H1 (cell line): ENCODE measurements at regions not wholly inside any gene's neighbourhood (a gene's known extent, or its start where the extent isn't known, plus 50 kb on each side); places are given as distances from the start of the nearest gene placed in this dataset.

Source experiments
- CTCF ChIA-PET: fragments of 300-600 bp; sonication (Branson Sonifier 250); formaldehyde crosslinking; loops from one replicate; lab custom pipeline; 2021; ENCODE audit not compliant: partially characterized antibody; lab: Charles Lee
- POLR2A ChIA-PET: fragments of 300-600 bp; sonication (Branson Sonifier 250); formaldehyde crosslinking; loops from one replicate; lab custom pipeline; 2021; ENCODE audit warnings: inconsistent platforms; ENCODE audit not compliant: partially characterized antibody; lab: Charles Lee
- DNase-seq, 2 experiments: peaks; one replicate each; pipeline versions ENCODE4 v3.0.0 to v3.0.0-alpha.2; 2010 to 2022; ENCODE audit warnings: low spot score in 2 of 2, low read depth in 1 of 2, mixed read lengths in 1 of 2
- FAIRE-seq: peaks from 2 replicates; lab custom pipeline; 2011; peaks lifted over from hg19 to GRCh38; lab: Jason Lieb, UNC
- H2AFZ ChIP-seq: 2 replicates; pipeline ENCODE4 v1.8.1; 2012; ENCODE audit warnings: low read length, inconsistent platforms
- H2AK5ac ChIP-seq: 2 replicates; pipeline ENCODE4 v1.6.1; 2013; ENCODE audit warnings: low read depth, low read length
- H2BK120ac ChIP-seq: replicated peaks from 2 replicates; pipeline ENCODE3; 2013; ENCODE audit warnings: low read depth, low read length, inconsistent platforms
- H2BK12ac ChIP-seq: 2 replicates; pipeline ENCODE4 v1.6.1; 2013; ENCODE audit warnings: low read depth, low read length
- H2BK15ac ChIP-seq: 2 replicates; pipeline ENCODE4 v1.6.1; 2013; ENCODE audit warnings: low read length
- H2BK20ac ChIP-seq: 2 replicates; pipeline ENCODE4 v1.6.1; 2013; ENCODE audit warnings: low read length
- H2BK5ac ChIP-seq: 2 replicates; pipeline ENCODE4 v1.6.1; 2013; ENCODE audit warnings: low read depth, low read length
- H3K14ac ChIP-seq: 2 replicates; pipeline ENCODE4 v1.6.1; 2013; ENCODE audit warnings: inconsistent platforms; ENCODE audit not compliant: insufficient read length
- H3K18ac ChIP-seq: 2 replicates; pipeline ENCODE4 v1.6.1; 2013; ENCODE audit warnings: low read length; ENCODE audit errors: extremely low read depth
- H3K23ac ChIP-seq: 2 replicates; pipeline ENCODE4 v1.6.1; 2013; ENCODE audit warnings: inconsistent platforms; ENCODE audit not compliant: insufficient read length
- H3K23me2 ChIP-seq: 2 replicates; pipeline ENCODE4 v1.6.1; 2013; ENCODE audit warnings: low read depth, low read length
- H3K27ac ChIP-seq: 2 replicates; pipeline ENCODE4 v1.6.1; 2011; ENCODE audit warnings: low read depth, low read length, inconsistent platforms
- H3K27me3 ChIP-seq, 4 experiments: replicated peaks in 1 of 4; 1 replicate in 1 of 4; 2 replicates in 3 of 4; pipeline versions ENCODE4 v1.6.1 to v1.8.1; 2011 to 2013; ENCODE audit warnings: low read length in 3 of 4, mild to moderate bottlenecking in 3 of 4, inconsistent platforms in 2 of 4, mixed read lengths in 2 of 4, moderate library complexity in 1 of 4; ENCODE audit not compliant: control insufficient read depth in 3 of 4, insufficient read depth in 3 of 4; ENCODE audit errors: extremely low read depth in 1 of 4
- H3K36me3 ChIP-seq, 4 experiments: 2 replicates each; pipeline versions ENCODE4 v1.6.1 to v1.8.1; 2011 to 2013; ENCODE audit warnings: mild to moderate bottlenecking in 4 of 4, low read length in 3 of 4, moderate library complexity in 2 of 4, control low read depth in 1 of 4, inconsistent platforms in 1 of 4; ENCODE audit not compliant: insufficient read depth in 4 of 4, control insufficient read depth in 2 of 4
- H3K4ac ChIP-seq: replicated peaks from 2 replicates; pipeline ENCODE3; 2013; ENCODE audit warnings: low read length, low read depth, mixed read lengths, inconsistent platforms; ENCODE audit not compliant: insufficient read length
- H3K4me1 ChIP-seq, 4 experiments: replicated peaks in 1 of 4; 1 replicate in 1 of 4; 2 replicates in 3 of 4; pipeline versions ENCODE4 v1.6.1 to v1.8.1; 2011 to 2013; ENCODE audit warnings: low read length in 3 of 4, inconsistent platforms in 2 of 4, mixed read lengths in 1 of 4; ENCODE audit not compliant: insufficient read depth in 4 of 4, control insufficient read depth in 3 of 4
- H3K4me2 ChIP-seq, 2 experiments: 2 replicates each; pipeline versions ENCODE4 v1.6.1 to v1.8.1; 2011 to 2013; ENCODE audit warnings: low read depth in 2 of 2, low read length in 2 of 2, control low read depth in 1 of 2, inconsistent platforms in 1 of 2, mild to moderate bottlenecking in 1 of 2; ENCODE audit not compliant: insufficient read depth in 1 of 2
- H3K4me3 ChIP-seq, 4 experiments: fragments of 200-600, 300-600 bp in 1 of 4; sonication (generic), shearing (Covaris generic), sonication (Bioruptor Twin) in 1 of 4; 2 replicates each; pipeline versions ENCODE4 v1.5.1 to v1.8.1; 2011 to 2016; ENCODE audit warnings: low read length in 4 of 4, low read depth in 3 of 4, control low read depth in 2 of 4, inconsistent platforms in 2 of 4, mild to moderate bottlenecking in 2 of 4, mixed read lengths in 1 of 4, moderate library complexity in 1 of 4; ENCODE audit not compliant: insufficient read depth in 2 of 4; ENCODE audit errors: extremely low read depth in 1 of 4
- H3K56ac ChIP-seq: replicated peaks from 2 replicates; pipeline ENCODE3; 2013; ENCODE audit warnings: low read depth, mild to moderate bottlenecking, mixed read lengths, low read length, inconsistent platforms; ENCODE audit not compliant: insufficient read length
- H3K79me1 ChIP-seq: 2 replicates; pipeline ENCODE4 v1.6.1; 2013; ENCODE audit warnings: low read depth, low read length, control low read depth
- H3K79me2 ChIP-seq, 2 experiments: 2 replicates each; pipeline versions ENCODE4 v1.6.1 to v1.8.1; 2012 to 2013; ENCODE audit warnings: low read length in 2 of 2, mild to moderate bottlenecking in 2 of 2, inconsistent platforms in 1 of 2; ENCODE audit not compliant: insufficient read depth in 2 of 2, control insufficient read depth in 1 of 2
- H3K9ac ChIP-seq, 4 experiments: replicated peaks in 1 of 4; 1 replicate in 1 of 4; 2 replicates in 3 of 4; pipeline versions ENCODE4 v1.6.1 to v1.8.1; 2011 to 2013; ENCODE audit warnings: low read depth in 3 of 4, low read length in 3 of 4, control low read depth in 2 of 4, mild to moderate bottlenecking in 2 of 4, moderate library complexity in 2 of 4, inconsistent platforms in 1 of 4; ENCODE audit errors: extremely low read depth in 1 of 4
- H3K9me3 ChIP-seq, 2 experiments: 2 replicates each; pipeline versions ENCODE4 v1.6.1 to v1.8.1; 2012 to 2013; ENCODE audit warnings: mild to moderate bottlenecking in 2 of 2, moderate library complexity in 2 of 2, control low read depth in 1 of 2, inconsistent platforms in 1 of 2, low read depth in 1 of 2, low read length in 1 of 2, mixed read lengths in 1 of 2; ENCODE audit not compliant: insufficient read depth in 2 of 2
- H4K20me1 ChIP-seq, 2 experiments: replicated peaks in 1 of 2; 2 replicates each; pipeline versions ENCODE3 to v1.8.1; 2011 to 2013; ENCODE audit warnings: inconsistent platforms in 2 of 2, low read length in 2 of 2, mild to moderate bottlenecking in 1 of 2; ENCODE audit not compliant: insufficient read depth in 2 of 2, control insufficient read depth in 1 of 2
- H4K5ac ChIP-seq: 2 replicates; pipeline ENCODE4 v1.6.1; 2013; ENCODE audit warnings: low read length, low read depth, mixed read lengths, inconsistent platforms; ENCODE audit not compliant: insufficient read length
- H4K8ac ChIP-seq: 2 replicates; pipeline ENCODE4 v1.8.0; 2013; ENCODE audit warnings: mild to moderate bottlenecking, moderate library complexity, low read length, inconsistent platforms; ENCODE audit not compliant: insufficient read depth; ENCODE audit errors: extremely low read depth
- H4K91ac ChIP-seq: replicated peaks from 2 replicates; pipeline ENCODE3; 2013; ENCODE audit warnings: low read length, mixed read lengths, inconsistent platforms; ENCODE audit not compliant: insufficient read length
- RXRA ChIP-seq: IDR thresholded peaks from 2 replicates; pipeline ENCODE4 v1.6.1; 2011; ENCODE audit warnings: low read depth, mild to moderate bottlenecking, low read length, moderate library complexity; ENCODE audit not compliant: insufficient read depth
- SIX5 ChIP-seq: IDR thresholded peaks from 2 replicates; pipeline ENCODE4 v1.6.1; 2011; ENCODE audit warnings: mild to moderate bottlenecking, low read depth, low read length
- WGBS, 2 experiments: shearing (Covaris generic) in 1 of 2; methylation state at CpG; one replicate each; pipeline versions ENCODE4 v1.1.6 to v1.1.7; 2013 to 2015; ENCODE audit warnings: low lambda C conversion rate in 2 of 2, mixed read lengths in 2 of 2, inconsistent platforms in 1 of 2, low coverage in 1 of 2, missing lambda C conversion rate in 1 of 2; ENCODE audit not compliant: insufficient replicate concordance in 2 of 2, insufficient coverage in 1 of 2, insufficient read length in 1 of 2; ENCODE audit errors: extremely low coverage in 1 of 2, missing lambda C conversion rate in 1 of 2; 5-methylcytosine and 5-hydroxymethylcytosine counted together

GRCh38 chr19:27734496-27735220, 1478.3 kb downstream of the UQCRFS1 start:
- no peak overlapping the region for H2BK20ac ChIP-seq
- no peak overlapping the region for H4K91ac ChIP-seq
- no peak overlapping the region for H2BK15ac ChIP-seq
- no peak overlapping the region for H2BK12ac ChIP-seq
- ChIA-PET CTCF (no interaction called here), POLR2A (no interaction called here)
- H4K5ac ChIP-seq, result no peak overlapping the region
- H3K79me1 ChIP-seq, result no peaks in the 10 kb centered on the region
- no peak for TF ChIP-seq RXRA
- TF ChIP-seq SIX5, result no peak
- FAIRE-seq (no peak), DNase-seq (no peak)
- WGBS, 2 experiments, result 79% methylated on average over 5 of the region's 5 CpGs; no CpG with 5 or more reads in 1 of the 2 experiments
- H3K23me2 ChIP-seq, result no peaks in the 10 kb centered on the region
- no peak overlapping the region for H2AFZ ChIP-seq
- H3K36me3 ChIP-seq, result no peaks in the 10 kb centered on the region; a peak in 2 of 8 replicates
- no peaks in the 10 kb centered on the region for H3K27me3 ChIP-seq
- H4K20me1 ChIP-seq, result no peaks in the 10 kb centered on the region
- no peak overlapping the region for H3K4ac ChIP-seq
- H3K4me2 ChIP-seq, result no peak overlapping the region
- no peak overlapping the region for H2AK5ac ChIP-seq
- no peaks in the 10 kb centered on the region for H3K4me1 ChIP-seq
- H3K23ac ChIP-seq, result no peak overlapping the region
- H2BK5ac ChIP-seq, result no peak overlapping the region
- H3K27ac ChIP-seq, result no peak overlapping the region
- H3K14ac ChIP-seq, result no peak overlapping the region
- no peak overlapping the region for H3K56ac ChIP-seq
- no peak overlapping the region for H3K9ac ChIP-seq
- H2BK120ac ChIP-seq, result no peak overlapping the region
- no peaks in the 10 kb centered on the region for H3K79me2 ChIP-seq
- peaks cover 31 to 72% of the 10 kb centered on the region in 2 experiments for H3K9me3 ChIP-seq
- no peak overlapping the region for H4K8ac ChIP-seq
- H3K18ac ChIP-seq, result no peak overlapping the region
- no peak overlapping the region for H3K4me3 ChIP-seq
